ENCODE measurements at regions not wholly inside any gene's neighbourhood (a gene's known extent, or its start where the extent isn't known, plus 50 kb on each side); places are given as distances from the start of the nearest gene placed in this dataset.

- no peak for DNase-seq (ENCODE audit: low read depth)
These were observed 235.0 kb upstream of the HNMT start for GRCh38 chr2:137729305-137729704.

- no peak for DNase-seq (ENCODE audit: low read depth)
These were observed 226.7 kb upstream of the HNMT start for GRCh38 chr2:137737559-137737958.

GRCh38 chr2:137741784-137742362 lies 222.4 kb upstream of the HNMT start:
- no peak for DNase-seq (ENCODE audit: low read depth)

GRCh38 chr2:137747509-137747908 lies 216.8 kb upstream of the HNMT start:
- no peak for DNase-seq (ENCODE audit: low read depth)

- DNase-seq (ENCODE audit: low read depth), result no peak
These were observed 215.7 kb upstream of the HNMT start for GRCh38 chr2:137748533-137748932.

- DNase-seq (ENCODE audit: low read depth), result peak; percentile 17
These were observed 199.6 kb upstream of the HNMT start for GRCh38 chr2:137764646-137765045.

GRCh38 chr2:137769406-137769805 lies 194.9 kb upstream of the HNMT start:
- DNase-seq (ENCODE audit: low read depth), result no peak

GRCh38 chr2:137770166-137770565 lies 194.1 kb upstream of the HNMT start:
- DNase-seq (ENCODE audit: low read depth), result no peak

GRCh38 chr2:137771064-137771463 lies 193.2 kb upstream of the HNMT start:
- no peak for DNase-seq (ENCODE audit: low read depth)

GRCh38 chr2:137772451-137772850 lies 191.8 kb upstream of the HNMT start:
- no peak for DNase-seq (ENCODE audit: low read depth)

GRCh38 chr2:137775529-137775928 lies 188.7 kb upstream of the HNMT start:
- no peak for DNase-seq (ENCODE audit: low read depth)

- DNase-seq (ENCODE audit: low read depth), result no peak
These were observed 187.6 kb upstream of the HNMT start for GRCh38 chr2:137776697-137777096.

- DNase-seq (ENCODE audit: low read depth), result no peak
These were observed 166.6 kb upstream of the HNMT start for GRCh38 chr2:137797641-137798040.

GRCh38 chr2:137799600-137799999 lies 164.7 kb upstream of the HNMT start:
- DNase-seq (ENCODE audit: low read depth), result no peak

- no peak for DNase-seq (ENCODE audit: low read depth)
These were observed 163.9 kb upstream of the HNMT start for GRCh38 chr2:137800386-137800785.

- no peak for DNase-seq (ENCODE audit: low read depth)
These were observed 163.0 kb upstream of the HNMT start for GRCh38 chr2:137801228-137801627.

GRCh38 chr2:137802038-137802437 lies 162.2 kb upstream of the HNMT start:
- no peak for DNase-seq (ENCODE audit: low read depth)

- DNase-seq (ENCODE audit: low read depth), result no peak
These were observed 158.0 kb upstream of the HNMT start for GRCh38 chr2:137806068-137806805.

GRCh38 chr2:137809252-137809651 lies 155.0 kb upstream of the HNMT start:
- no peak for DNase-seq (ENCODE audit: low read depth)

GRCh38 chr2:137809837-137810236 lies 154.4 kb upstream of the HNMT start:
- no peak for DNase-seq (ENCODE audit: low read depth)

- no peak for DNase-seq (ENCODE audit: low read depth)
These were observed 151.8 kb upstream of the HNMT start for GRCh38 chr2:137812517-137812916.

GRCh38 chr2:137813176-137813575 lies 151.1 kb upstream of the HNMT start:
- DNase-seq (ENCODE audit: low read depth), result no peak

- no peak for DNase-seq (ENCODE audit: low read depth)
These were observed 147.2 kb upstream of the HNMT start for GRCh38 chr2:137817058-137817457.

GRCh38 chr2:137823196-137823595 lies 141.1 kb upstream of the HNMT start:
- no peak for DNase-seq (ENCODE audit: low read depth)
